ENCODE measurements at regions not wholly inside any gene's neighbourhood (a gene's known extent, or its start where the extent isn't known, plus 50 kb on each side); places are given as distances from the start of the nearest gene placed in this dataset.

DNA sequence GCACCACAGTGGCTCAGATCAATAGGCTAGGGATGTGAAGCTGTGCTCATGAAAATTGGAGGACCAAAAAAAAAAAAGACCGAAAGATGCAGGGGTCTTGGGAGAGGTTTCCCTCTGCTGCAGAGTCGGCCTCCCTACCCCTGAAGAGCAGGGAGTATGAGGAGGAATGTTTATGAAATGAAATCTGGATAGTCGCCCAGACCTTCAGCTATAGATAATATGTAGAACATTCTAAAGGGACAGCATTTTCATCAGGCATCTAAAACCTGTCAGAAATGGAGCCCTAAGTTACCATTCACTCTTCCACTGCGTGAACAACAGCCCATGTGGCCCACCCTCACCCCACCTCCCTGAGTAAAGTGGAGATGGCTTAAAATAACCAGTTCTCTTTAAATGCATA, 122.9 kb downstream of the TMEM174 start:
- no peak for TF ChIP-seq RAD21 (conservative IDR thresholded peaks at IDR 0.05 in 1 of 2, IDR thresholded peaks at IDR 0.05 in 1 of 2)
- no peak for TF ChIP-seq CHD4 (IDR thresholded peaks at IDR 0.05; ENCODE audit: borderline replicate concordance)
- no peak for TF ChIP-seq ZC3H11A (IDR thresholded peaks at IDR 0.05)
- no peak for TF ChIP-seq MAZ (IDR thresholded peaks at IDR 0.05; ENCODE audit: borderline replicate concordance, low read depth, low read length)
- TF ChIP-seq ESRRA (IDR thresholded peaks at IDR 0.05; ENCODE audit: borderline replicate concordance, low read length) = no peak
- no peak for TF ChIP-seq CEBPB (IDR thresholded peaks at IDR 0.05)
- TF ChIP-seq, protein P1, sequence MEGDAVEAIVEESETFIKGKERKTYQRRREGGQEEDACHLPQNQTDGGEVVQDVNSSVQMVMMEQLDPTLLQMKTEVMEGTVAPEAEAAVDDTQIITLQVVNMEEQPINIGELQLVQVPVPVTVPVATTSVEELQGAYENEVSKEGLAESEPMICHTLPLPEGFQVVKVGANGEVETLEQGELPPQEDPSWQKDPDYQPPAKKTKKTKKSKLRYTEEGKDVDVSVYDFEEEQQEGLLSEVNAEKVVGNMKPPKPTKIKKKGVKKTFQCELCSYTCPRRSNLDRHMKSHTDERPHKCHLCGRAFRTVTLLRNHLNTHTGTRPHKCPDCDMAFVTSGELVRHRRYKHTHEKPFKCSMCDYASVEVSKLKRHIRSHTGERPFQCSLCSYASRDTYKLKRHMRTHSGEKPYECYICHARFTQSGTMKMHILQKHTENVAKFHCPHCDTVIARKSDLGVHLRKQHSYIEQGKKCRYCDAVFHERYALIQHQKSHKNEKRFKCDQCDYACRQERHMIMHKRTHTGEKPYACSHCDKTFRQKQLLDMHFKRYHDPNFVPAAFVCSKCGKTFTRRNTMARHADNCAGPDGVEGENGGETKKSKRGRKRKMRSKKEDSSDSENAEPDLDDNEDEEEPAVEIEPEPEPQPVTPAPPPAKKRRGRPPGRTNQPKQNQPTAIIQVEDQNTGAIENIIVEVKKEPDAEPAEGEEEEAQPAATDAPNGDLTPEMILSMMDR (IDR thresholded peaks at IDR 0.05) = no peak
- no peak for TF ChIP-seq RFX5 (IDR thresholded peaks at IDR 0.05)
- TF ChIP-seq SMC3 (IDR thresholded peaks at IDR 0.05) = no peak
- TF ChIP-seq, protein P2, sequence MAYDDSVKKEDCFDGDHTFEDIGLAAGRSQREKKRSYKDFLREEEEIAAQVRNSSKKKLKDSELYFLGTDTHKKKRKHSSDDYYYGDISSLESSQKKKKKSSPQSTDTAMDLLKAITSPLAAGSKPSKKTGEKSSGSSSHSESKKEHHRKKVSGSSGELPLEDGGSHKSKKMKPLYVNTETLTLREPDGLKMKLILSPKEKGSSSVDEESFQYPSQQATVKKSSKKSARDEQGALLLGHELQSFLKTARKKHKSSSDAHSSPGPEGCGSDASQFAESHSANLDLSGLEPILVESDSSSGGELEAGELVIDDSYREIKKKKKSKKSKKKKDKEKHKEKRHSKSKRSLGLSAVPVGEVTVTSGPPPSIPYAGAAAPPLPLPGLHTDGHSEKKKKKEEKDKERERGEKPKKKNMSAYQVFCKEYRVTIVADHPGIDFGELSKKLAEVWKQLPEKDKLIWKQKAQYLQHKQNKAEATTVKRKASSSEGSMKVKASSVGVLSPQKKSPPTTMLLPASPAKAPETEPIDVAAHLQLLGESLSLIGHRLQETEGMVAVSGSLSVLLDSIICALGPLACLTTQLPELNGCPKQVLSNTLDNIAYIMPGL (CRISPR knock-in tag; IDR thresholded peaks at IDR 0.05; ENCODE audit: borderline replicate concordance) = no peak
- no peak for TF ChIP-seq FOSL2 (IDR thresholded peaks at IDR 0.05)
- TF ChIP-seq FOSL2 (CRISPR knock-in tag; IDR thresholded peaks at IDR 0.05) = no peak

All from A549 (cell line).